PC-9 (cell line): ENCODE measurements at regions not wholly inside any gene's neighbourhood (a gene's known extent, or its start where the extent isn't known, plus 50 kb on each side); places are given as distances from the start of the nearest gene placed in this dataset.

Source experiments
- BruUV-seq: library from RNA; stranded (reverse); fragments of 400-500 nt; replicated peaks from 2 replicates; lab custom pipeline; 2021; lab: Mats Ljungman, UMichigan
- CTCF ChIA-PET: fragments of 300-600 bp; sonication (Branson Sonifier 250); formaldehyde crosslinking; loops from one replicate; lab custom pipeline; 2022; ENCODE audit warnings: antibody characterized with exemption; lab: Charles Lee
- POLR2A ChIA-PET: fragments of 300-600 bp; sonication (Branson Sonifier 250); formaldehyde crosslinking; loops from one replicate; lab custom pipeline; 2022; ENCODE audit warnings: antibody characterized with exemption; ENCODE audit not compliant: unreplicated experiment; lab: Charles Lee
- DNase-seq, 2 experiments: peaks; one replicate each; pipeline versions ENCODE4 v3.0.0 to v3.0.0-alpha.2; 2015 to 2022; ENCODE audit warnings: mixed read lengths in 1 of 2
- H2AFZ ChIP-seq: fragments of 200-600 bp; sonication (generic); 2 replicates; pipeline ENCODE4 v1.8.1; 2017; ENCODE audit warnings: antibody characterized with exemption
- H3F3A ChIP-seq: fragments of 200-600 bp; sonication (generic); 2 replicates; pipeline ENCODE4 v1.8.1; 2017; ENCODE audit warnings: antibody characterized with exemption, mild to moderate bottlenecking, low read depth; ENCODE audit not compliant: insufficient read depth
- H3K27ac ChIP-seq: fragments of 200-600 bp; sonication (generic); 2 replicates; pipeline ENCODE4 v1.6.1; 2016; ENCODE audit warnings: mixed run types
- H3K27me3 ChIP-seq: fragments of 200-600 bp; sonication (generic); 2 replicates; pipeline ENCODE4 v1.6.1; 2016; ENCODE audit warnings: low read depth, mixed run types; ENCODE audit not compliant: insufficient read depth
- H3K36me3 ChIP-seq: fragments of 200-600 bp; sonication (generic); 2 replicates; pipeline ENCODE4 v1.6.1; 2016; ENCODE audit warnings: low read depth, mixed run types
- H3K4me1 ChIP-seq: fragments of 200-600 bp; sonication (generic); replicated peaks from 2 replicates; pipeline ENCODE4 v1.6.1; 2016; ENCODE audit warnings: mixed run types; ENCODE audit not compliant: insufficient read depth
- H3K4me2 ChIP-seq: fragments of 200-600 bp; sonication (generic); 2 replicates; pipeline ENCODE4 v1.6.1; 2017; ENCODE audit warnings: mixed run types
- H3K4me3 ChIP-seq: fragments of 200-600 bp; sonication (generic); 2 replicates; pipeline ENCODE4 v1.6.1; 2016; ENCODE audit warnings: mixed run types
- H3K79me2 ChIP-seq: fragments of 200-600 bp; sonication (generic); 2 replicates; pipeline ENCODE4 v1.6.1; 2017; ENCODE audit warnings: low read depth, mixed run types
- H3K9me2 ChIP-seq: fragments of 200-600 bp; sonication (generic); 2 replicates; pipeline ENCODE4 v1.8.1; 2017; ENCODE audit warnings: mild to moderate bottlenecking; ENCODE audit not compliant: insufficient read depth
- H3K9me3 ChIP-seq: fragments of 200-600 bp; sonication (generic); 2 replicates; pipeline ENCODE4 v1.8.1; 2016; ENCODE audit warnings: low read depth; ENCODE audit not compliant: insufficient read depth
- H4K20me1 ChIP-seq: fragments of 200-600 bp; sonication (generic); 2 replicates; pipeline ENCODE4 v1.8.1; 2017; ENCODE audit not compliant: insufficient read depth
- CTCF ChIP-seq: fragments of 200-600 bp; sonication (generic); conservative IDR thresholded peaks from 2 replicates; pipeline ENCODE4 v1.6.1; 2017; ENCODE audit warnings: mixed run types, antibody characterized with exemption, mild to moderate bottlenecking, moderate library complexity
- EZH2 ChIP-seq: fragments of 200-600 bp; sonication (generic); IDR thresholded peaks from 2 replicates; pipeline ENCODE4 v1.8.0; 2017; ENCODE audit warnings: antibody characterized with exemption, low read depth
- intact Hi-C: fragments of 100-400 bp; cut with micrococcal nuclease; formaldehyde crosslinking; loops from one replicate; pipeline ENCODE4 v1.10.0; 2022; ENCODE audit not compliant: unreplicated experiment

- ChIA-PET POLR2A (no interaction called here), CTCF (no interaction called here)
- Histone ChIP-seq H3K9me3 (no peaks in the 10 kb centered on the region), H3K27me3 (no peaks in the 10 kb centered on the region), H3K4me2 (no peak overlapping the region), H3K9me2 (no peaks in the 10 kb centered on the region), H3K4me3 (no peak overlapping the region), H3K36me3 (no peaks in the 10 kb centered on the region), H3K27ac (no peak overlapping the region), H3F3A (no peaks in the 10 kb centered on the region), H2AFZ (no peak overlapping the region), H3K4me1 (no peaks in the 10 kb centered on the region), H3K79me2 (no peaks in the 10 kb centered on the region), H4K20me1 (no peaks in the 10 kb centered on the region)
- BruUV-seq = no TSS peak
- intact Hi-C loops = no loop called here
- no peak for TF ChIP-seq EZH2
- DNase-seq = no peak
These were observed 160.1 kb upstream of the PMEPA1 start for GRCh38 chr20:57869951-57870315.

- CTCF ChIA-PET = no interaction called here
- H3K27me3 ChIP-seq = no peaks in the 10 kb centered on the region
- BruUV-seq = no TSS peak
- no peaks in the 10 kb centered on the region for H3K4me1 ChIP-seq
- no peak overlapping the region for H3K27ac ChIP-seq
- no peaks in the 10 kb centered on the region for H3K79me2 ChIP-seq
- POLR2A ChIA-PET = no interaction called here
- no peaks in the 10 kb centered on the region for H3K9me2 ChIP-seq
- H3K36me3 ChIP-seq = no peaks in the 10 kb centered on the region
- no peaks in the 10 kb centered on the region for H4K20me1 ChIP-seq
- H2AFZ ChIP-seq = no peak overlapping the region
- no peaks in the 10 kb centered on the region for H3F3A ChIP-seq
- intact Hi-C loops = no loop called here
- H3K4me2 ChIP-seq = no peak overlapping the region
- no peaks in the 10 kb centered on the region for H3K9me3 ChIP-seq
- no peak for TF ChIP-seq CTCF
- no peak for TF ChIP-seq EZH2
- no peak for DNase-seq
- H3K4me3 ChIP-seq = no peak overlapping the region
These were observed 159.6 kb upstream of the PMEPA1 start for GRCh38 chr20:57869291-57869950.

GRCh38 chr20:57868310-57868709 lies 158.5 kb upstream of the PMEPA1 start:
- Histone ChIP-seq H3K27ac (no peak overlapping the region), H3K9me2 (no peaks in the 10 kb centered on the region), H3K4me3 (no peak overlapping the region), H3K9me3 (no peaks in the 10 kb centered on the region), H3K4me2 (no peak overlapping the region), H3K36me3 (no peaks in the 10 kb centered on the region), H3K79me2 (no peaks in the 10 kb centered on the region), H4K20me1 (no peaks in the 10 kb centered on the region), H3K4me1 (no peaks in the 10 kb centered on the region), H3K27me3 (no peaks in the 10 kb centered on the region), H2AFZ (no peak overlapping the region), H3F3A (no peaks in the 10 kb centered on the region)
- TF ChIP-seq CTCF (no peak), EZH2 (no peak)
- intact Hi-C loops = no loop called here
- DNase-seq = no peak
- CTCF ChIA-PET = no interaction called here
- no TSS peak for BruUV-seq
- POLR2A ChIA-PET = no interaction called here

GRCh38 chr20:57867807-57868206 lies 158.0 kb upstream of the PMEPA1 start:
- H3K27me3 ChIP-seq = no peaks in the 10 kb centered on the region
- TF ChIP-seq CTCF (no peak), EZH2 (no peak)
- no peaks in the 10 kb centered on the region for H3F3A ChIP-seq
- H3K4me1 ChIP-seq = no peaks in the 10 kb centered on the region
- intact Hi-C loops = no loop called here
- no peak for DNase-seq
- no peak overlapping the region for H3K4me3 ChIP-seq
- no peak overlapping the region for H3K27ac ChIP-seq
- H3K9me3 ChIP-seq = no peaks in the 10 kb centered on the region
- H3K79me2 ChIP-seq = no peaks in the 10 kb centered on the region
- POLR2A ChIA-PET = no interaction called here
- H3K4me2 ChIP-seq = no peak overlapping the region
- H3K36me3 ChIP-seq = no peaks in the 10 kb centered on the region
- H2AFZ ChIP-seq = no peak overlapping the region
- CTCF ChIA-PET = no interaction called here
- BruUV-seq = no TSS peak
- no peaks in the 10 kb centered on the region for H3K9me2 ChIP-seq
- no peaks in the 10 kb centered on the region for H4K20me1 ChIP-seq
